HEK293 (cell line): ENCODE measurements at regions not wholly inside any gene's neighbourhood (a gene's known extent, or its start where the extent isn't known, plus 50 kb on each side); places are given as distances from the start of the nearest gene placed in this dataset.

Experiments
- CTCF ChIA-PET: fragments of 350-600 bp; formaldehyde crosslinking; extraction: SDS; loops from one replicate; lab custom pipeline; 2021; ENCODE audit warnings: antibody characterized with exemption; lab: Yijun Ruan, JAX
- POLR2A ChIA-PET: fragments of 300-600 bp; formaldehyde crosslinking; extraction: SDS; loops from one replicate; lab custom pipeline; 2020; ENCODE audit warnings: antibody characterized with exemption, inconsistent platforms; lab: Yijun Ruan, JAX
- H3K27ac ChIP-seq: fragments of 200-500 bp; sonication (Bioruptor generic); 2 replicates; pipeline ENCODE4 v1.5.1; 2014; ENCODE audit warnings: low read depth, low read length, control low read depth, inconsistent platforms; ENCODE audit errors: extremely low read depth
- H3K36me3 ChIP-seq, 2 experiments: fragments of 200-500 bp in 1 of 2; sonication (Bioruptor generic) in 1 of 2; 1 replicate in 1 of 2; 2 replicates in 1 of 2; pipeline ENCODE4 v1.5.1; 2014 to 2017; ENCODE audit warnings: inconsistent platforms in 2 of 2, low read length in 2 of 2; ENCODE audit not compliant: control insufficient read depth in 2 of 2, insufficient read depth in 1 of 2
- H3K4me1 ChIP-seq: fragments of 200-500 bp; sonication (Bioruptor generic); 2 replicates; pipeline ENCODE4 v1.5.1; 2014; ENCODE audit warnings: mild to moderate bottlenecking, low read length, inconsistent platforms; ENCODE audit not compliant: control insufficient read depth, insufficient read depth
- H3K4me3 ChIP-seq: 2 replicates; pipeline ENCODE4 v1.5.1; 2011; ENCODE audit warnings: low read depth, mild to moderate bottlenecking, control low read depth, low read length, moderate library complexity
- H3K9me3 ChIP-seq: fragments of 200-500 bp; sonication (Bioruptor generic); 2 replicates; pipeline ENCODE4 v1.5.1; 2014; ENCODE audit warnings: low read depth, low read length, inconsistent platforms; ENCODE audit not compliant: control insufficient read depth, insufficient read depth
- YY1 ChIP-seq: fragments of 450-650 bp; formaldehyde crosslinking; IDR thresholded peaks from 2 replicates; pipeline ENCODE4 v1.5.1; 2018; ENCODE audit warnings: missing biosample characterization, missing genetic modification characterization
- ZNF133 ChIP-seq: fragments of 450-650 bp; formaldehyde crosslinking; IDR thresholded peaks from 2 replicates; pipeline ENCODE4 v1.5.1; 2016; ENCODE audit warnings: missing biosample characterization, missing genetic modification characterization
- ZNF221 ChIP-seq: fragments of 450-650 bp; formaldehyde crosslinking; IDR thresholded peaks from 2 replicates; pipeline ENCODE4 v1.5.1; 2017; ENCODE audit warnings: missing biosample characterization, missing genetic modification characterization, borderline replicate concordance
- ZNF24 ChIP-seq: fragments of 450-650 bp; formaldehyde crosslinking; IDR thresholded peaks from 2 replicates; pipeline ENCODE4 v1.5.1; 2016; ENCODE audit warnings: missing biosample characterization, missing genetic modification characterization
- ZNF266 ChIP-seq: fragments of 450-650 bp; formaldehyde crosslinking; IDR thresholded peaks from 2 replicates; pipeline ENCODE4 v1.5.1; 2016; ENCODE audit warnings: missing biosample characterization, missing genetic modification characterization, low read depth
- ZNF350 ChIP-seq: fragments of 450-650 bp; formaldehyde crosslinking; IDR thresholded peaks from 2 replicates; pipeline ENCODE4 v1.5.0; 2017; ENCODE audit warnings: missing biosample characterization, mild to moderate bottlenecking, missing genetic modification characterization
- ZNF391 ChIP-seq: fragments of 450-650 bp; formaldehyde crosslinking; IDR thresholded peaks from 2 replicates; pipeline ENCODE4 v1.5.1; 2016; ENCODE audit warnings: low read depth, missing biosample characterization, missing genetic modification characterization, borderline replicate concordance
- ZNF426 ChIP-seq: fragments of 450-650 bp; formaldehyde crosslinking; IDR thresholded peaks from 2 replicates; pipeline ENCODE4 v1.5.1; 2017; ENCODE audit warnings: missing biosample characterization, missing genetic modification characterization, mild to moderate bottlenecking, inconsistent platforms, moderate library complexity
- ZNF544 ChIP-seq: fragments of 450-650 bp; formaldehyde crosslinking; IDR thresholded peaks from 2 replicates; pipeline ENCODE4 v1.5.0; 2017; ENCODE audit warnings: missing biosample characterization, missing genetic modification characterization
- ZNF76 ChIP-seq: fragments of 450-650 bp; formaldehyde crosslinking; IDR thresholded peaks from 2 replicates; pipeline ENCODE4; 2016; ENCODE audit warnings: low read depth, missing biosample characterization, missing genetic modification characterization, borderline replicate concordance
- ZXDB ChIP-seq: fragments of 450-650 bp; formaldehyde crosslinking; IDR thresholded peaks from 2 replicates; pipeline ENCODE4 v1.5.1; 2016; ENCODE audit warnings: missing biosample characterization, missing genetic modification characterization
- TF ChIP-seq, protein P1 (sequence below): fragments of 450-650 bp; formaldehyde crosslinking; IDR thresholded peaks from 2 replicates; pipeline ENCODE4 v1.5.1; 2016; ENCODE audit warnings: missing biosample characterization, missing genetic modification characterization
- TF ChIP-seq, protein P2 (sequence below): fragments of 450-650 bp; formaldehyde crosslinking; IDR thresholded peaks from 2 replicates; pipeline ENCODE4 v1.5.1; 2016; ENCODE audit warnings: missing biosample characterization, missing genetic modification characterization
- TF ChIP-seq, protein P3 (sequence below): fragments of 450-650 bp; formaldehyde crosslinking; conservative IDR thresholded peaks from 2 replicates; pipeline ENCODE4 v1.5.1; 2016; ENCODE audit warnings: low read depth, missing biosample characterization, missing genetic modification characterization
- TF ChIP-seq, protein P4 (sequence below): fragments of 450-650 bp; formaldehyde crosslinking; IDR thresholded peaks from 2 replicates; pipeline ENCODE4 v1.5.1; 2016; ENCODE audit warnings: missing biosample characterization, missing genetic modification characterization, borderline replicate concordance
- TF ChIP-seq, protein P5 (sequence below): fragments of 450-650 bp; formaldehyde crosslinking; IDR thresholded peaks from 2 replicates; pipeline ENCODE4 v1.5.1; 2016; ENCODE audit warnings: missing biosample characterization, missing genetic modification characterization

DNA sequence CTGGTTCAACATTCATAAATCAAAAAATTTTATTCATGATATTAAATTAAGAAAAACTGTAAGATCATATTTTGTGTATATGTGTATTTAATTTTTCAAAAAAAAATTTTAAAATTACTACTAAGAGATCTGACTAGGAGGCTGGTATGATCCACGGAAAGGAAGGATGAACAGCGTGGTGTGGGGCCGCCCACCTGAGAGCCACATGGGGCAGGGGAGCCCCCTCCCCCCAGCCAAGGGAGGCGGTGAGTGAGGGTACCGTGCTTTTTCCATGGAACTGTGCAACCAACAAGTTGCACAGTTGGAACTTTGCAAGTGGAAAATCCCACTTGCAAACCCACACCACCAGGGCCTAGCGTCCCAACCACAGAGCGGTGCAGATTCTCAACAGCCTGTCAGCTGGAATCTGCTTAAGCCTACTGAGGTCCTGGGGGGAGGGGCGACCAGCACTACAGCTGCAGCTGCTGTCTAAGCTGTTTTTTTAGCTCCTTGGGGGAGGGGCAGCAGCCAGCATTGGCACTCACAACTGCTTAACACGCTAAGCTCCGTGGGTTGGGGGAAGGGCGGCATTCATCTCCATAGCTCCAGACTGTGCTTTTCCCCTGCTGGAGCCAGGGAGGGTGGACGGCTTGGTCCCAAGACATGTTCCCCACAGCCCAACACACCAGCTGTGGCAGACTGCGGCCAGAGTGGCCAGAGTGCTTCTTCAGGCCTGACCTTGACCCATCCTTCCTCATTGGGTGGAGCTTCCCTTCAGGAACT, 94.2 kb upstream of the IGFBP3 start:
- no peaks in the 10 kb centered on the region for H3K36me3 ChIP-seq
- ChIA-PET CTCF (no interaction called here), POLR2A (no interaction called here)
- no peak overlapping the region for H3K27ac ChIP-seq
- TF ChIP-seq ZNF133 (tag by site-specific recombination) (no peak), ZNF76 (tag by site-specific recombination) (no peak), ZNF426 (no peak), ZNF544 (no peak), ZNF350 (no peak), ZNF266 (tag by site-specific recombination) (no peak), ZXDB (tag by site-specific recombination) (no peak), ZNF391 (tag by site-specific recombination) (no peak), ZNF221 (no peak), ZNF24 (tag by site-specific recombination) (no peak), YY1 (tag by site-specific recombination) (no peak)
- TF ChIP-seq, protein P1, sequence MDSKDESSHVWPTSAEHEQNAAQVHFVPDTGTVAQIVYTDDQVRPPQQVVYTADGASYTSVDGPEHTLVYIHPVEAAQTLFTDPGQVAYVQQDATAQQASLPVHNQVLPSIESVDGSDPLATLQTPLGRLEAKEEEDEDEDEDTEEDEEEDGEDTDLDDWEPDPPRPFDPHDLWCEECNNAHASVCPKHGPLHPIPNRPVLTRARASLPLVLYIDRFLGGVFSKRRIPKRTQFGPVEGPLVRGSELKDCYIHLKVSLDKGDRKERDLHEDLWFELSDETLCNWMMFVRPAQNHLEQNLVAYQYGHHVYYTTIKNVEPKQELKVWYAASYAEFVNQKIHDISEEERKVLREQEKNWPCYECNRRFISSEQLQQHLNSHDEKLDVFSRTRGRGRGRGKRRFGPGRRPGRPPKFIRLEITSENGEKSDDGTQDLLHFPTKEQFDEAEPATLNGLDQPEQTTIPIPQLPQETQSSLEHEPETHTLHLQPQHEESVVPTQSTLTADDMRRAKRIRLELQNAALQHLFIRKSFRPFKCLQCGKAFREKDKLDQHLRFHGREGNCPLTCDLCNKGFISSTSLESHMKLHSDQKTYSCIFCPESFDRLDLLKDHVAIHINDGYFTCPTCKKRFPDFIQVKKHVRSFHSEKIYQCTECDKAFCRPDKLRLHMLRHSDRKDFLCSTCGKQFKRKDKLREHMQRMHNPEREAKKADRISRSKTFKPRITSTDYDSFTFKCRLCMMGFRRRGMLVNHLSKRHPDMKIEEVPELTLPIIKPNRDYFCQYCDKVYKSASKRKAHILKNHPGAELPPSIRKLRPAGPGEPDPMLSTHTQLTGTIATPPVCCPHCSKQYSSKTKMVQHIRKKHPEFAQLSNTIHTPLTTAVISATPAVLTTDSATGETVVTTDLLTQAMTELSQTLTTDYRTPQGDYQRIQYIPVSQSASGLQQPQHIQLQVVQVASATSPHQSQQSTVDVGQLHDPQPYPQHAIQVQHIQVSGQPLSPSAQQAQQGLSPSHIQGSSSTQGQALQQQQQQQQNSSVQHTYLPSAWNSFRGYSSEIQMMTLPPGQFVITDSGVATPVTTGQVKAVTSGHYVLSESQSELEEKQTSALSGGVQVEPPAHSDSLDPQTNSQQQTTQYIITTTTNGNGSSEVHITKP (tag by site-specific recombination) = no peak
- TF ChIP-seq, protein P2, sequence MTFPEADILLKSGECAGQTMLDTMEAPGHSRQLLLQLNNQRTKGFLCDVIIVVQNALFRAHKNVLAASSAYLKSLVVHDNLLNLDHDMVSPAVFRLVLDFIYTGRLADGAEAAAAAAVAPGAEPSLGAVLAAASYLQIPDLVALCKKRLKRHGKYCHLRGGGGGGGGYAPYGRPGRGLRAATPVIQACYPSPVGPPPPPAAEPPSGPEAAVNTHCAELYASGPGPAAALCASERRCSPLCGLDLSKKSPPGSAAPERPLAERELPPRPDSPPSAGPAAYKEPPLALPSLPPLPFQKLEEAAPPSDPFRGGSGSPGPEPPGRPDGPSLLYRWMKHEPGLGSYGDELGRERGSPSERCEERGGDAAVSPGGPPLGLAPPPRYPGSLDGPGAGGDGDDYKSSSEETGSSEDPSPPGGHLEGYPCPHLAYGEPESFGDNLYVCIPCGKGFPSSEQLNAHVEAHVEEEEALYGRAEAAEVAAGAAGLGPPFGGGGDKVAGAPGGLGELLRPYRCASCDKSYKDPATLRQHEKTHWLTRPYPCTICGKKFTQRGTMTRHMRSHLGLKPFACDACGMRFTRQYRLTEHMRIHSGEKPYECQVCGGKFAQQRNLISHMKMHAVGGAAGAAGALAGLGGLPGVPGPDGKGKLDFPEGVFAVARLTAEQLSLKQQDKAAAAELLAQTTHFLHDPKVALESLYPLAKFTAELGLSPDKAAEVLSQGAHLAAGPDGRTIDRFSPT (tag by site-specific recombination) = no peak
- TF ChIP-seq, protein P3, sequence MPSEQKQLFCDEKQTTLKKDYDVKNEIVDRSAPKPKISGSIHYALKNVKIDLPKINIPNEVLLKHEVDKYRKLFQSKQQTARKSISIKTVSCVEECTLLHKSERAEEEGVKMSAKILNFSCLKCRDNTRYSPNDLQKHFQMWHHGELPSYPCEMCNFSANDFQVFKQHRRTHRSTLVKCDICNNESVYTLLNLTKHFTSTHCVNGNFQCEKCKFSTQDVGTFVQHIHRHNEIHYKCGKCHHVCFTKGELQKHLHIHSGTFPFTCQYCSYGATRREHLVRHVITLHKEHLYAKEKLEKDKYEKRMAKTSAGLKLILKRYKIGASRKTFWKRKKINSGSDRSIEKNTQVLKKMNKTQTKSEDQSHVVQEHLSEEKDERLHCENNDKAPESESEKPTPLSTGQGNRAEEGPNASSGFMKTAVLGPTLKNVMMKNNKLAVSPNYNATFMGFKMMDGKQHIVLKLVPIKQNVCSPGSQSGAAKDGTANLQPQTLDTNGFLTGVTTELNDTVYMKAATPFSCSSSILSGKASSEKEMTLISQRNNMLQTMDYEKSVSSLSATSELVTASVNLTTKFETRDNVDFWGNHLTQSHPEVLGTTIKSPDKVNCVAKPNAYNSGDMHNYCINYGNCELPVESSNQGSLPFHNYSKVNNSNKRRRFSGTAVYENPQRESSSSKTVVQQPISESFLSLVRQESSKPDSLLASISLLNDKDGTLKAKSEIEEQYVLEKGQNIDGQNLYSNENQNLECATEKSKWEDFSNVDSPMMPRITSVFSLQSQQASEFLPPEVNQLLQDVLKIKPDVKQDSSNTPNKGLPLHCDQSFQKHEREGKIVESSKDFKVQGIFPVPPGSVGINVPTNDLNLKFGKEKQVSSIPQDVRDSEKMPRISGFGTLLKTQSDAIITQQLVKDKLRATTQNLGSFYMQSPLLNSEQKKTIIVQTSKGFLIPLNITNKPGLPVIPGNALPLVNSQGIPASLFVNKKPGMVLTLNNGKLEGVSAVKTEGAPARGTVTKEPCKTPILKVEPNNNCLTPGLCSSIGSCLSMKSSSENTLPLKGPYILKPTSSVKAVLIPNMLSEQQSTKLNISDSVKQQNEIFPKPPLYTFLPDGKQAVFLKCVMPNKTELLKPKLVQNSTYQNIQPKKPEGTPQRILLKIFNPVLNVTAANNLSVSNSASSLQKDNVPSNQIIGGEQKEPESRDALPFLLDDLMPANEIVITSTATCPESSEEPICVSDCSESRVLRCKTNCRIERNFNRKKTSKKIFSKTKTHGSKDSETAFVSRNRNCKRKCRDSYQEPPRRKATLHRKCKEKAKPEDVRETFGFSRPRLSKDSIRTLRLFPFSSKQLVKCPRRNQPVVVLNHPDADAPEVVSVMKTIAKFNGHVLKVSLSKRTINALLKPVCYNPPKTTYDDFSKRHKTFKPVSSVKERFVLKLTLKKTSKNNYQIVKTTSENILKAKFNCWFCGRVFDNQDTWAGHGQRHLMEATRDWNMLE (tag by site-specific recombination) = no peak
- TF ChIP-seq, protein P4, sequence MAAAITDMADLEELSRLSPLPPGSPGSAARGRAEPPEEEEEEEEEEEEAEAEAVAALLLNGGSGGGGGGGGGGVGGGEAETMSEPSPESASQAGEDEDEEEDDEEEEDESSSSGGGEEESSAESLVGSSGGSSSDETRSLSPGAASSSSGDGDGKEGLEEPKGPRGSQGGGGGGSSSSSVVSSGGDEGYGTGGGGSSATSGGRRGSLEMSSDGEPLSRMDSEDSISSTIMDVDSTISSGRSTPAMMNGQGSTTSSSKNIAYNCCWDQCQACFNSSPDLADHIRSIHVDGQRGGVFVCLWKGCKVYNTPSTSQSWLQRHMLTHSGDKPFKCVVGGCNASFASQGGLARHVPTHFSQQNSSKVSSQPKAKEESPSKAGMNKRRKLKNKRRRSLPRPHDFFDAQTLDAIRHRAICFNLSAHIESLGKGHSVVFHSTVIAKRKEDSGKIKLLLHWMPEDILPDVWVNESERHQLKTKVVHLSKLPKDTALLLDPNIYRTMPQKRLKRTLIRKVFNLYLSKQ (tag by site-specific recombination) = no peak
- TF ChIP-seq, protein P5, sequence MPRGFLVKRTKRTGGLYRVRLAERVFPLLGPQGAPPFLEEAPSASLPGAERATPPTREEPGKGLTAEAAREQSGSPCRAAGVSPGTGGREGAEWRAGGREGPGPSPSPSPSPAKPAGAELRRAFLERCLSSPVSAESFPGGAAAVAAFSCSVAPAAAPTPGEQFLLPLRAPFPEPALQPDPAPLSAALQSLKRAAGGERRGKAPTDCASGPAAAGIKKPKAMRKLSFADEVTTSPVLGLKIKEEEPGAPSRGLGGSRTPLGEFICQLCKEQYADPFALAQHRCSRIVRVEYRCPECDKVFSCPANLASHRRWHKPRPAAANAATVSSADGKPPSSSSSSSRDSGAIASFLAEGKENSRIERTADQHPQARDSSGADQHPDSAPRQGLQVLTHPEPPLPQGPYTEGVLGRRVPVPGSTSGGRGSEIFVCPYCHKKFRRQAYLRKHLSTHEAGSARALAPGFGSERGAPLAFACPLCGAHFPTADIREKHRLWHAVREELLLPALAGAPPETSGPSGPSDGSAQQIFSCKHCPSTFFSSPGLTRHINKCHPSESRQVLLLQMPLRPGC = no peak
- H3K9me3 ChIP-seq = no peaks in the 10 kb centered on the region
- H3K4me3 ChIP-seq = no peak overlapping the region
- H3K4me1 ChIP-seq = no peaks in the 10 kb centered on the region
